OCI-LY3 (cell line): ENCODE measurements at regions not wholly inside any gene's neighbourhood (a gene's known extent, or its start where the extent isn't known, plus 50 kb on each side); places are given as distances from the start of the nearest gene placed in this dataset.

Experiments used
- EZH2phosphoT487 ChIP-seq: fragments of 200-600 bp; shearing (Covaris generic); IDR thresholded peaks from 2 replicates; pipeline ENCODE4 v1.6.1; 2018; ENCODE audit warnings: antibody characterized with exemption, mixed run types, low read depth
- TF ChIP-seq, protein P1 (sequence below): fragments of 200-600, 300-600 bp; sonication (generic); IDR thresholded peaks from 2 replicates; pipeline ENCODE4 v1.5.1; 2014; ENCODE audit warnings: antibody characterized with exemption, low read length, low read depth

DNA sequence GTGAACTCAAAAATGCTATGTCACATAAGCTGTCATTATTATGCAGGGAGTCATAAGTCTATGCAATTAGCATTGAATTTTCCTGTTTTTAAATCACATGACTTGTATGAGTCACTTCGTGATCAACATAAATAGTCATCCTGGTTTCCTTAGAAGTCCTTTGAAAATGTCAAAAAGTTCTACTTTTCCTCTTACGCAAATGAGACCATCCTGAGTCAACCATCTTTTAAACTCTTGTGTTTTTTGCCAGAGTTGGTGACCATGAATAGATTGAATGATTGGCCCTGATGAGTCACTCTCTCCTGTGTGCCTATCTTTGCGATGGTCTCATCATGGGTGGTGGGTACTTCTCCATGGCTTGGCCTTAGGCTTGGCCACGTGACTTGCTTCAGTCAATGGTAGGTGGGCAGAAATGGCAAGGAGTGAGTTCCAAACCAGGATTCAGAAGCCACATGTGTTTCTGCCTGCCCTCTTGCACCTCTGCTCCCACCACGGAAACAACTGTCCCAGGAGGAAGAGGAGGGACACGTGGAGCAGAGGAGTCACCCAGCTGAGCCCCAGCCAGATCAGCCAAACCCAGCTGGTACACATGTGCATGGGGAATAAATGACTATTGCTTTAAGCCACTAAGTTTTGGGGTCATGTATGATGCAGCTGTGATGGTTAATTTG is 123.5 kb upstream of the CACNA1A start:
- TF ChIP-seq, protein P1, sequence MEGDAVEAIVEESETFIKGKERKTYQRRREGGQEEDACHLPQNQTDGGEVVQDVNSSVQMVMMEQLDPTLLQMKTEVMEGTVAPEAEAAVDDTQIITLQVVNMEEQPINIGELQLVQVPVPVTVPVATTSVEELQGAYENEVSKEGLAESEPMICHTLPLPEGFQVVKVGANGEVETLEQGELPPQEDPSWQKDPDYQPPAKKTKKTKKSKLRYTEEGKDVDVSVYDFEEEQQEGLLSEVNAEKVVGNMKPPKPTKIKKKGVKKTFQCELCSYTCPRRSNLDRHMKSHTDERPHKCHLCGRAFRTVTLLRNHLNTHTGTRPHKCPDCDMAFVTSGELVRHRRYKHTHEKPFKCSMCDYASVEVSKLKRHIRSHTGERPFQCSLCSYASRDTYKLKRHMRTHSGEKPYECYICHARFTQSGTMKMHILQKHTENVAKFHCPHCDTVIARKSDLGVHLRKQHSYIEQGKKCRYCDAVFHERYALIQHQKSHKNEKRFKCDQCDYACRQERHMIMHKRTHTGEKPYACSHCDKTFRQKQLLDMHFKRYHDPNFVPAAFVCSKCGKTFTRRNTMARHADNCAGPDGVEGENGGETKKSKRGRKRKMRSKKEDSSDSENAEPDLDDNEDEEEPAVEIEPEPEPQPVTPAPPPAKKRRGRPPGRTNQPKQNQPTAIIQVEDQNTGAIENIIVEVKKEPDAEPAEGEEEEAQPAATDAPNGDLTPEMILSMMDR = no peak
- TF ChIP-seq EZH2phosphoT487 = no peak
